ENCODE measurements at regions not wholly inside any gene's neighbourhood (a gene's known extent, or its start where the extent isn't known, plus 50 kb on each side); places are given as distances from the start of the nearest gene placed in this dataset.

DNA sequence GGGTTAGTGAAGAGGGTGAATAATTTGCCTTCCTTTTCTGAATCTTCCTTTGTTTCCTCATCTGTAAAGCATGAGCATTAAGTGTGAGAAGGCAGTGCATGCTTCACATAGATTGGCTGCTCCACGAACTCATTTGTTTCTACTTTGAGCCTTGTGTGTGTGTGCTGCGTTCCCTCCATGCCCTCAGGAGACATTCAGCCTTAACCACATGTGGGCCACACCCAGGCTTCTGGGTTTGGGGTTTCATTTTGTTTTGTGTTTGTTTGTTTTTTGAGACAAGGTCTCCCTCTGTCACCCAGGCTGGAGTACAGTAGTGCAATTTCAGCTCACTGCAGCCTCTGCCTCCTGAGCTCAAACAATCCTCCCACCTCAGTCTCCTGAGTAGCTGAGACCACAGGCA is 843.3 kb downstream of the GALR1 start:
- TF ChIP-seq, protein P1, sequence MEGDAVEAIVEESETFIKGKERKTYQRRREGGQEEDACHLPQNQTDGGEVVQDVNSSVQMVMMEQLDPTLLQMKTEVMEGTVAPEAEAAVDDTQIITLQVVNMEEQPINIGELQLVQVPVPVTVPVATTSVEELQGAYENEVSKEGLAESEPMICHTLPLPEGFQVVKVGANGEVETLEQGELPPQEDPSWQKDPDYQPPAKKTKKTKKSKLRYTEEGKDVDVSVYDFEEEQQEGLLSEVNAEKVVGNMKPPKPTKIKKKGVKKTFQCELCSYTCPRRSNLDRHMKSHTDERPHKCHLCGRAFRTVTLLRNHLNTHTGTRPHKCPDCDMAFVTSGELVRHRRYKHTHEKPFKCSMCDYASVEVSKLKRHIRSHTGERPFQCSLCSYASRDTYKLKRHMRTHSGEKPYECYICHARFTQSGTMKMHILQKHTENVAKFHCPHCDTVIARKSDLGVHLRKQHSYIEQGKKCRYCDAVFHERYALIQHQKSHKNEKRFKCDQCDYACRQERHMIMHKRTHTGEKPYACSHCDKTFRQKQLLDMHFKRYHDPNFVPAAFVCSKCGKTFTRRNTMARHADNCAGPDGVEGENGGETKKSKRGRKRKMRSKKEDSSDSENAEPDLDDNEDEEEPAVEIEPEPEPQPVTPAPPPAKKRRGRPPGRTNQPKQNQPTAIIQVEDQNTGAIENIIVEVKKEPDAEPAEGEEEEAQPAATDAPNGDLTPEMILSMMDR (IDR thresholded peaks at IDR 0.05) = no peak
- DNase-seq = no peak
- H3K27ac Mint-ChIP-seq = no peak overlapping the region
- no peak overlapping the region for H3K4me3 Mint-ChIP-seq
- no peaks in the 10 kb centered on the region for H3K36me3 Mint-ChIP-seq (ENCODE audit: low read depth)
- H3K4me1 Mint-ChIP-seq = peaks cover 12% of the 10 kb centered on the region
- H3K27me3 Mint-ChIP-seq (ENCODE audit: low read depth, poor library complexity) = peaks cover 9% of the 10 kb centered on the region
- peaks cover 12% of the 10 kb centered on the region for H3K9me3 Mint-ChIP-seq

DNA sequence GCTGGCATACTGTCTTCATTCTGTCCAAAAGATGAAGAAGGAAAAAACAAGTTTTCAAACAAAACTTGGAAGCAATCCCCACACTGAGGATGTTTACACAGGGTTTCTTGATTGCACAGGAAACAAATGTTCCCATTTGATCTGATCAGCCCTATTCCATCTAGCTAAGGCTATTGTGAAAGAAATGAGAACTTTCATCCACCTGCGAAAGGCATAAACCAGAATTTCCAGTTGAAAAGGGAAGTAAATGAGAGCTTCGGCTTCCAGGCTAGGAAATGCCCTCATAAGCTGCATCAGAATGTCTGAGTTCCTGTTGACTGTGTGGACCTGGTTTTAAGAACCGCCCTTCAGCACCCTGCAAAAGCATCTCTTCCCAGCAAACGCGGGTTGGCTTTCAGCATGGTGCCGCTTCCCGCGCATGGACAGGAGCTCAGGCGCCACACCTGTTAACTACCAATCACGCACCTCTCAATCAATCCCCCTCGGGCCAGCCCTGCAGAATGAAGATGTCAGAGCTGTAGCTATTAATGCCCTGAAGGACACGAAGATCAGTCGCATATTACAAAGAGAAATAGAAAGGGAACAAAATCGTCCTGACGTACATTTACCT is 850.4 kb downstream of the GALR1 start:
- no peak overlapping the region for H3K4me3 Mint-ChIP-seq
- peaks cover 3% of the 10 kb centered on the region for H3K27me3 Mint-ChIP-seq (ENCODE audit: low read depth, poor library complexity)
- peaks cover 29% of the 10 kb centered on the region for H3K9me3 Mint-ChIP-seq
- H3K36me3 Mint-ChIP-seq (ENCODE audit: low read depth) = no peaks in the 10 kb centered on the region
- TF ChIP-seq, protein P1 (IDR thresholded peaks at IDR 0.05) = no peak
- DNase-seq = no peak
- no peaks in the 10 kb centered on the region for H3K4me1 Mint-ChIP-seq
- H3K27ac Mint-ChIP-seq = no peak overlapping the region

DNA sequence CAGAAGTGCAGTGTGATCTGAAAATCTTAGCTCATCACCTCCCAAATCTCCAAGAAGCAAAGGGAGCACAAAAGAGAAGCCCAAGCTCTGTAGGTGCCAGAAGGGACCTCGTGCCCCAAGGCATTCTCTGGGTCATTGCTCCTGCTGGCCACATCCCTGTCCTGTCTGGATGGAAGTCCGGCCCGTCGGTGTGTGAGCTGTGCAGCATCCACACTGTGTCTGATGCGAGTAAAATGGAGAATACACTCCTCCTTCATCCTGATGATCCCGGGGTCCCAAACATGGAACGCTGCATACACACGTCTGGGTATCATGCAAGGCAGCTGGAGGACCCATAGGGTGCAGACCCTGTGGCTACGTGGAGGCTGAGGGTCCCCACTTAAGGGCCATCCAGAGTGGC is 851.4 kb downstream of the GALR1 start:
- peaks cover 25% of the 10 kb centered on the region for H3K9me3 Mint-ChIP-seq
- no peaks in the 10 kb centered on the region for H3K4me1 Mint-ChIP-seq
- H3K36me3 Mint-ChIP-seq (ENCODE audit: low read depth) = no peaks in the 10 kb centered on the region
- no peak overlapping the region for H3K27ac Mint-ChIP-seq
- no peak for DNase-seq
- H3K27me3 Mint-ChIP-seq (ENCODE audit: low read depth, poor library complexity) = peaks cover 6% of the 10 kb centered on the region
- H3K4me3 Mint-ChIP-seq = no peak overlapping the region
- TF ChIP-seq, protein P1 (IDR thresholded peaks at IDR 0.05) = no peak

DNA sequence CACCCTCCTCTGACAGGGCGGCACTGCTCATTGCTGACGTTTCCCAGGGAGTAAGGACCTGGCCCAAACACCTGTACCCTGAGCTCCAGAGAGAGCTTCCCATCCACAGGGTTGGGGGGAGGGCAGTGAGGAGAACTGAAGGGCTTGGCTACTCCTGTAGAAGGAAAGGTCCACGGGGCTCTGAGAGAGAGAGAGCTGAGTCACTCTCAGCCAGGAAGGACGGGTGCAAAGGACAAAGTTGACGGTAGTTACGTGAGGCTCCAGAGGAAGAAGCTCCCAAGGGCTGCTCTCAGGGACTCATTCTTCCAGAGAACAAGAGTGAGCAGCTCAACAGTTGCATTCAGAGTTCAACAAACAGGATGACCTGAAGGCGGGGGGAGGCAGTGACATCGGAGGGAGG is 852.5 kb downstream of the GALR1 start:
- H3K27me3 Mint-ChIP-seq (ENCODE audit: low read depth, poor library complexity) = peaks cover 7% of the 10 kb centered on the region
- H3K4me3 Mint-ChIP-seq = no peak overlapping the region
- DNase-seq = no peak
- H3K36me3 Mint-ChIP-seq (ENCODE audit: low read depth) = no peaks in the 10 kb centered on the region
- H3K4me1 Mint-ChIP-seq = no peaks in the 10 kb centered on the region
- peaks cover 24% of the 10 kb centered on the region for H3K9me3 Mint-ChIP-seq
- TF ChIP-seq, protein P1 (IDR thresholded peaks at IDR 0.05) = no peak
- H3K27ac Mint-ChIP-seq = no peak overlapping the region

DNA sequence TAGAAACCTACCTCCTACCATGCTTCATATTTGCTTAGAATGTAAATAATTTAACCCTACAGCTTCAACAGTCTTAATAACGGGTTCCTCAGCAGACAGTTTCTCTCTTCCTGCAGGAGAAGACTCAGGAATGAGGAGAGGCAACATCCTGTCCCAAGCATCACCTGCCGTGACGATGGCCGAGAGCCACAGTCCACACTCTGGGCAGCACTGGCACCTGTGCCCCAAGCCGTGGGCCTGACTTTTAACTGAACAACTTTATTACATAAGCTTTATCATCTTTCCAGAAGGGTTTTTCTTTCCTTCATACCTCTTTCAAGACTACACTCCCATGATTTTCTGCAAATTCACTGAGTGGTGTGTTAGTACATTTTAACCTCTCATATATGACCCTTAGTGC is 856.0 kb downstream of the GALR1 start:
- H3K9me3 Mint-ChIP-seq = peaks cover 17% of the 10 kb centered on the region
- peaks cover 8% of the 10 kb centered on the region for H3K4me1 Mint-ChIP-seq
- TF ChIP-seq, protein P1 (IDR thresholded peaks at IDR 0.05) = no peak
- DNase-seq = no peak
- H3K4me3 Mint-ChIP-seq = no peak overlapping the region
- H3K36me3 Mint-ChIP-seq (ENCODE audit: low read depth) = no peaks in the 10 kb centered on the region
- peaks cover 11% of the 10 kb centered on the region for H3K27me3 Mint-ChIP-seq (ENCODE audit: low read depth, poor library complexity)
- H3K27ac Mint-ChIP-seq = no peak overlapping the region

DNA sequence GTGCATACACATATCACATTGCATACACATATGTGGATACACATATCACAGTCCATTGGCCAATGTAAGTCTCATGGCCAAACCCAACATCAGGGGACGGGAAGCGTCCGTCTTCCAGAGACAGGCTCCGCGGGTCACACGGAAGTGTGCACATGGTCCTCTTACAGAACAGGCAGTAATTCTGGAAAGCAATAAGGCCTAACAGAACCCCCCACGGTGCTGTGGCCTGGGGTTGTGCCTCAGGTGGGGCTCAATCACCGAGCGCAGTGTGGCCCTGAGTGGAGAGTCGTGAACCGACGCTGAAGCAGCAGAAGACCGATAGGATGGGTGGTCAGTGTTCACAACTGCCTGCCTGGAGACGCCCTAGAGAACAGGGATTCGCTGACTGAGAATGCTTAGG is 857.3 kb downstream of the GALR1 start:
- Mint-ChIP-seq H3K4me1 (peaks cover 8% of the 10 kb centered on the region), H3K4me3 (no peak overlapping the region), H3K9me3 (peaks cover 16% of the 10 kb centered on the region), H3K27me3 (ENCODE audit: low read depth, poor library complexity) (peaks cover 14% of the 10 kb centered on the region), H3K27ac (no peak overlapping the region), H3K36me3 (ENCODE audit: low read depth) (no peaks in the 10 kb centered on the region)
- DNase-seq = no peak
- TF ChIP-seq, protein P1 (IDR thresholded peaks at IDR 0.05) = no peak
